Fibroblast of skin of right biceps (primary cell): ENCODE measurements at regions not wholly inside any gene's neighbourhood (a gene's known extent, or its start where the extent isn't known, plus 50 kb on each side); places are given as distances from the start of the nearest gene placed in this dataset.

Experiments used
- DNase-seq: peaks from one replicate; pipeline ENCODE4 v3.0.0-alpha.2; 2013

DNA sequence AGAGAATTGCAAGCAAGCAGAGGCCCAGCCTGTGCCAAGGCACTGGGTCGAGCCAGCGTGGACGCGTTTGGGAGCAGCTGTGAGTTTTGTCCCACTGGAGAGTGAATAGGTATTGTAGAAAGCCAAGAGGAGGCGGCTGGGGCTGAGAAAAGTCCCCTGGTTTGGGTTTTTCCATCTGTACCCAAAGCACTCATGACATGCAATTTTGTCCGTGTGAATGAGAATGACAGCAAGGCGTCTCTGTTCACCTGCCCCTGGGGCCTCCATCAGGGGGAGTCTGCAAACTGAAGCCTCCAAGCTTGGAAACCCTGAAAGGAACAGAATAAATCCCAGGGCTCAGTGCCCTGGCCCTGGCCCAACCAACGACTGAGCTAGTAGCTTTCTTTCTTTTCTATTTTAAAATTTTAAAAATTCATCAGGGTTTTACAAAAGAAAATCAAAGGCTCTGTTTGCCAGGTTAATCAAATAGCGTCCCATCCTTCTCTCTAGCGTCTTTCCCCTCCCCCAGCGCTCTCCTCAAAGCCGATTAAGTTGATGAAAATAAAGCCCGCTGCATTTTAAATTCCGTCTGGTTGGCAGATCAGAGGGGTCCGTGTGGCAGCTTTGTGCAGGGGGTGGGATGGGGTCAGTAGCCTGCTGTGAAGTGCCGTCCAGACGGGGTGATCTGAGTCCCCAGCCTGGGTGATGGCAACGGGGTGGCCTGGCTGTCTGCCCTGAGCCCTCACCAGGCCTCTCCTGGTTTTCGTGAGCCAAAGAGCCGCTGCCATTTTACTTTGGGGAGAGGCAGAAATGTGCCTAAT is 171.0 kb downstream of the KATNIP start:
- no peak for DNase-seq

DNA sequence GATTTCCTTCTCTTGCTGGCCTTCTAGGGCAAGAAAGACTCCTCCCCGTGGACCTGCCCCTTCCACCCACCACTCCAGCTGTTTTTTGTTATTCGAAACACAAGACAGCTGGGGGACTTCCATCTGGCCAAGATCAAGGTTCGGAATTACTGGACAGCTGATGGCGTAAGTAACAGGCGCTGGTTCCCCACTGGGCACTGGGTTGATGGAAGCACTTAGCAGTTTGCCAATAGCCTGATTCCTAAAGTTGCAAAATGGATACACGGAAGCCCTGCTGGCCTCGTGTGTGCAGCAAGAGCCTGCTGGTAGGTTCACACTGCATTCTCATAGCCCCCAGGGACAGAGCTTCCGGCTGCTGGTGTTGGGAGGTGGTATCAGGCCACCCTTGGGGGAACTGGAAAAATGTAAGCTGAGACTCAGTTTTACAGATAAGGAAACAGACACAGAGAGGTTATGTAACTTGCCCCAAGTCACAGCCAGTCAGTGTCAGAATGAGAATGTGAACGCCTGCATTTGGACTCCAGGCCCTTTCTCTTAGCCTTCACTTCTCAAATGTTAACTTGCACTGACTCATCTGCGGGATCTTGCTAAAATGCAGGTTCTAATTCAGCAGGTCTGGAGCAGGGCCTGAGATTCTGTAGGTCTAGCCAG is 171.7 kb downstream of the KATNIP start:
- DNase-seq, result peak; percentile 39

DNA sequence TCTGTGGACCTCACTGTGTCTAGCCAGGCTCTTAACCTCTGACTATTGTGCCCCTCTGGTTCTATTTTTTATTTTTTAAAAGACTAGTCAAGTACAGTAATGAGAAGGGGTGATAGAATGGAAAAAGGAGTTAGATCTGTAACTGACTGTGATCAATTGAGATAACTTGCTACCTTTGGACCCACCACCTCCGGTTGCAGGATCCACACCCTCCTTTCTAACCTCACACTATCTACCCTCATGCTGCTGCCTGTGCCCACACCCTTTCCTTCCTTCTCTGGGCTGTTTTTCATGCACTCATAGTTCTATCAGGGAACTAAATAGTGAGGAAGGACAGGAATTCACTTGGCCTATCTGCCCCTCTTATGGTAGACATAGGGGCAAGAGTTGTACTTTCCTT is 172.3 kb downstream of the KATNIP start:
- DNase-seq, result no peak

DNA sequence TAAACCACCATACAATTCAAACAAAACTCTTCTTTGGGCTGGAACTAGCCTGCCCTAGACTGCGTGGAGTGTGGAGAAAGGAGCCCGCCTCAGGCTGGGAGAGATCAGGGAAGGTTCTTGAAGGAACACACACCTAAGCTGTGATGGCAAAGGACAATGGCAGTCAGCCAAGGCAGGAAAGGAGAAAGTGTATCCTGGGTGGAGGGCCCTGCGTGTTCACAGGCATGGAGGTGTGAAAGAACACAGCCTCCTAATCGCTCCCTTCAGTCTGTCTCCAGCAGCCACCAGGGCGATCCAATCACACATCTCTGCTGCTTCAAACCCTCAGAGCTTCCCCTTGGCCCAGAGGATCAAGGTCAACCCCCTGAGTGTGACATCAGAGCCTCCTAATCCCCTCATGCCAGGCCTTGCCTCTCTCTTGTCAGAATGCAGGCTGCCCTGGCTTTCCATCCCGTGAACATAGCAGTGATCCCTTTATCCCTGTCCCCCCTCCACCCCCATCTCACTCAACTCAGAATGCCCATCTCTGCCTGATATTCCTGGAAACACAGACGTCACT is 173.0 kb downstream of the KATNIP start:
- no peak for DNase-seq

DNA sequence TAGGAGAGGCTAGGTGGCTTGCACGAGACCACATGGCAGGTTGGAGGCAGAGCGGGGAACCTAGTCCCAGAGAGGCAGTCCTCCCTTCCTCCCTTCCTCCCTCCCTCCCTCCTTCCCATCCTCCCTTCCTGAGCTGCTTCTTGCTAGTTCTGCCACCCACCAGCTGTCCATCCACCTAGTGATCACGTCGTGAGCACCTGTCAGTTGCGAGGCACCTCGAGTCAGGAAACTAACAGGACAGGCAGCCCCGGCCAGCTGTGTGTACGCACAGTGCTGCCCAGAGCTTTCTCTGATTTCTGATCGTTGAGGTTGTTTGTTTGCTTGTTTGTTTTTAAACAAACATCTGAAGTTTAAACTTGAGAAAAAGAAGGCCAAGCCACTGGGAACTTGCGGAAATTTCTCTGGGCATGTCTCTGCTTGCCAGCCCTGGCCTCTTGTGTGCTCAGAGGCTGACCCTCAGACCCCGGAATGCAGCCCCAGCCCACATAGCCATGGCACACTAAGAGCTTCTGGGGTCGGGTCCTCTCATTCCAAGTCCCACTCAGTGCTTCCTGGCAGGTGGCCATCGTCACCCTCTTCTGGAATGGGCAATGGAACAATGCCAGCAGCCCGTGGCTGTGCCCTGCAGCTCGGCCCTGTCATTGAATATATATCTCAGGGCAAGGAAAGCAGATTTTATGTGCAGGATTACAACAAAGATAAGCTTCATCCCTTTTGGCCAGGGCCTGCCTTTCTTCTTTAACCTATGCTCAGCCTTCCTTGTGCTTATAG is 174.0 kb downstream of the KATNIP start:
- DNase-seq, result no peak

DNA sequence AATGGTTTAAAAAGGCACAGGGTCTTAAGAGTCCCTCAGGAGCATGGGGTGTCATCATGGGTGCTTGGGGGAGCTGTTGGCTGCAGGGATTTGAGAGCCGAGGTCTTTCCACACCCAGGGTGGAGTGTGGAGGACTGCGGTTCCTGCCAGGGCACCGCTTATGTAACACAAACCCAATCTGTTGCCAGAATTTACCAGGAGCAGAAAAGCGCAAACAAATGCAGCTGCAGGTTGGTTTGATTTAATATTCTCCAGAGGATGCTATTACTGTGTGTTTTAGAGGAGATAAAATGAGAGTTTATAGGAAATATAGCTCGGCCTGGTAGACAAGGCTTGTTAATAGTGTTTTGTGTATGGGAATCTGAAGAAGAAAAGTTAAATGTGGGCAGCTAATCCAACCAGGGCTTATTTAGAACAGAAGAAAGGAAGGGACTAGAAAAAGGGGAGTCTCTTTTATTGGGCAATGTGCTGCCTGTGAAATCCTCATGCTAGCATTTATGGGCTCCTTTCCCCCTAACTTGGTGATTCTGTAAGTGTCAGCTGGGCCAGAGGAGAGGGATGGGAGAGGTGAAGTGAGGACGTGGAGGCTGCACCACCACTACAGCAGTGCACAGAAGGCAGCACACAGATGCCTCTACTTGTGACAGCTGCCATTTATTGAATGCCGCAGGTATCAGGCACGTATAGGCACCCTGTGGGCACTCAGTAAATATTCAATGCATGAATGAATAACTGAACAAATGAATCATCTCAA is 174.7 kb downstream of the KATNIP start:
- DNase-seq, result no peak

DNA sequence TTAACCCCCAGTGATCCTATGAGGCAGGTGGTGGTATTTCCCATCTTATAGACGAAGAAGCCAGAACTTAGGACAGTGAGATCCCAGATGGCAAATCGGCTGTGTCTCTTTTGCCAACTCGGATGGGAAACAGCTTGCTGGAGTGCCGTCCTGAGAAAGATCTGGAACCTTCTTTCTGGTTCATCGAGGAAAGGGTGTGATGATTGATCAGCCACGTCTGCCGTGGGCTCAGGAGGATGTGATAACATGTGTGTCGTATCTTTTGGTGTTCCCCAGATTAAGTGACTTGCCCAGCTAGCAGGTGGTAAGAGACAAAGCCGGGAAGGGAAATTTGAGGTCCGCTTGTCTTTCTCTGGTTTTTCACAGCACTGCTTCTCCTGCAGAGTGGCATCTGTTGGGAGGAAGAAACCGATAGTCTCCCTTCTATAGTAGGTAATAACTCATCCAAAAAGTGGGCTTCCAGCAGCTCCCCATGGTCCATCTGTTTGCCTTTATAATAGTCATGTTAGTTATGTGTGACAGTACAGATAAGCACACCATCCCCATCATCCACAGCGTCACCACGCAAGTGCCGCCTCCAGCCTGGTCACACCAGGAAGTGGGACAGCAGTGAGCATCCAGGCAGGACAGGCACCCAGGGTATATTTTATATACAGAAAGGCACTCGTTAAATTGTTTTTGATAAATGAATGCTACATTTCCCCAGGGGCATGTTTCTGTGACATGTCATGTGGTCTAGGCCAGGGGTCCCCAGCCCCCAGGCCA is 175.5 kb downstream of the KATNIP start:
- no peak for DNase-seq

DNA sequence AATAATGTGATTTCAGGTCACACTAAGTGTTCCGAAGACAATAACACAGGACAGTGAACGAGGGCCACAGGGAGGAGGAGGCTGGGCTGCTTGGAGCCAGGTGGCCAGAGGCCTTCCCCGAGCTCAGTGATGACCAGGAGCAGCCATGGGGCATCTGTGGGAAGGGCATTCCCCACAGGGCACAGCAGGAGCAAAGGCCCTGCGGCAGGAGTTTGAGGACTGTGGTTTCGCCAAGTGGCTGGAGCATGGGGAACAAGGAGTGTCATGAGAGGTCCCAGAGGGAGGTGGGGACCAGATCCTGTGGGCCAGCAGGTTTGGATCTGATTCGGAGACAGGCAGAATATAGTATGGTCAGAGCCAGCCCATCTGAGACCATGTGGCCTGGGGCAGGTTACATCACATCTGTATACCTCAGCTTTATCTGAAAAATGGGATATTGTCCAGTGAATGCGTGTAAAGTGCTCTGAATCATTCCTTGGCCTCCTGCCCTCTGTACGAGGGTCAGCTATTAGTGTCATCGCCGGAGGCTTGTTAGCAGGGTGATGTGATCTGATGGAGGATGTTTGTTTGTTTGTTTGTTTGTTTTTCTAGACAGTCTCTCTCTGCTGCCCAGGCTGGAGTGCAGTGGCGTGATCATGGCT is 176.8 kb downstream of the KATNIP start:
- DNase-seq, result peak; percentile 15

DNA sequence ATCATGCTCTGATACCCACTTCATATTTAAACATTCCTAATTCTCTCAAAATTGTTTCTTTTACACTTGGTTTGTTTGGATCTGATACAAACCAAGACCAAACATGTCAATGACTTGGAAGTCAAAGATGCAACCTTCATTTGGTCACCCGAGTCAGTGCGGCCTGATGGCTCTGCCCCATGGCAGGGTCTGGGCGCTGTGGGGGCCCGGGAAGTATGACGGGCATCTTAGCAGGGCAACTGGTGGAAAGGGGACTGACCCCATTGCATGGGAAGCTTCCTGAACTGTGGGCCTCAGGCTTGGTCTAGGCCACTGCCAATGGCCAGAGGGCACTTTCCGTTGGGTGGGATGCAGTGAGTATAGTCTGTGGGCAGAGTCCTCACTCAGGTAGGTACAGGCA is 178.0 kb downstream of the KATNIP start:
- DNase-seq, result no peak

DNA sequence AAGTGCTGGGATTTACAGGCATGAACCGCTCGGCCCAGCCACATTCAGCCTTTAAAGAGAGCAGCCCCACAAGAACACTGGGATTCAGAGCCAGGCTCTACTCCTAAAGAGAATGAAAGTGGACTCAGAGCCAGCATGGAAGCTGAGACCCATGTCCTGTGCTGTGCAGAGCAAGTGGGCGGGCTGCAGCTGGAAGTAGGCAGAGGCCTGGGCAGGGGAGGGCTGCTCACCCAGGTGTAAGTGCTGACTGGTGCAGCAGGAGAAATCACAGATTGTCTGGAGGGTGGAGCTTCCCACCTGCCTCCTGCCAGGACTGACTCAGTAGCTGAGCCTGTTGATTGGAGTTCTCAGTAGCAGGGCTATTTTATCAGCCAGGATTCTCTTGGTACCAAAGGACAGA is 178.7 kb downstream of the KATNIP start:
- DNase-seq, result no peak

DNA sequence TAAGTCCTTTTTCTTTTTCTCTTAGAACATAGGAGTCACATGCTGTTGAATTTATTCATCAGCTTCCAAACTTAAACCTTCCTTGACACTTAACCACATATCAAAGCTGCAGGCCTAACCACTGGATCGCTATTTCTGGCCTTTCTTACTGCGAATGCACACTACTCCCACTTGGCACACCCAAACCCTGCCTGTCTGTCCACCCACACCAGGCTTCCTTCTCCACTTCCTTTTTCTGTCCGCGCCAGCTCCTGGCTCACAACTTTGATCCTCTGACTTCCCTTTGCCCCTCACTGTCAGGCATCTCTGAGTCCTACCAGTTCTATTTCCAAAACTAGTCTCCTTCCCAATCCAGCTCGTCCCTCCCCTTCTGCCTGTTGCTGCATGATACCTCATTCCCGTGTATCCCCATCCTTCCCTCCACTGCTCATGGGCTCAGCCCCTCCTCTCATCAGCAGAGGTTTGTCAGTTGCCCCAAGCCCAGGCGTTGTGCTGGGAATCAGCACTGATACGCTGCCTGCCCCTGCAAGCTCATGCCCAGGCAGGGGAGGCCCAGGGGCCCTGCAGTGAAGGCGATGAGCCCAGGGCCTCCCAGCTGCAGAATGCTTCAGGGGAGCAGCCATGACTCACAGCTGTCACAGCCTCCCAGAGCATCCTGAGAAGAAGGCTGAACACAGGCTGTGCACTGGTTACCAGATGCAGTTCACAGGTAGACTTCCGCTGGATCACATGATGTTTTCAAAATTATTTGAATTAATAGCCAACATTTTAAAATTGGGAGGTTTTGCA is 179.8 kb downstream of the KATNIP start:
- no peak for DNase-seq

DNA sequence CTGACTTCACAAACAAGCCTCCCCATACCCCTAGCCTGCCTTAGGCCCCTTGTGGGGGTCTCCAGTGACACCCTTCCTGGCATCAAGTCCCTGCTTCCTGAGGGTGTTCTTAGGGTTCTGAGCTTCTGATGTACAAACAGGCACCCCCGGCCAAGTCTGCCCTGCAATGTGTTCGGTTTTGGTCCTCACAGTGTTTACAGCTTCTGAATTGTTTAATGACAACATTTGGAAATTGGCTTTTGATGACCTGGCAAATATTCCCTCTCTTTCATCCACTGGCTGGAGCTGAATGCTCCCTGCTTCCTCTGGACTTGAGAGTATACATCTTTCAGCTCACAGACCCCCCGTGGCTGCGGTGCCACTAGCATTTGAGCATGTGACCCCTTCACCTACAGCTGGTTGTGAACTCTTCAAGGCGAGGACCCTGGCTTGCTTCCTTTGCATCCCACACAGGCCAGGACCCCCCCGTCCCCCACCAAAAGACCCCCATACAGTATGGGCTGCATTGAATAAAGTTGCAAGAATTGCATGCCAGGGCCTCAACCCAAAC is 180.8 kb downstream of the KATNIP start:
- DNase-seq, result no peak

DNA sequence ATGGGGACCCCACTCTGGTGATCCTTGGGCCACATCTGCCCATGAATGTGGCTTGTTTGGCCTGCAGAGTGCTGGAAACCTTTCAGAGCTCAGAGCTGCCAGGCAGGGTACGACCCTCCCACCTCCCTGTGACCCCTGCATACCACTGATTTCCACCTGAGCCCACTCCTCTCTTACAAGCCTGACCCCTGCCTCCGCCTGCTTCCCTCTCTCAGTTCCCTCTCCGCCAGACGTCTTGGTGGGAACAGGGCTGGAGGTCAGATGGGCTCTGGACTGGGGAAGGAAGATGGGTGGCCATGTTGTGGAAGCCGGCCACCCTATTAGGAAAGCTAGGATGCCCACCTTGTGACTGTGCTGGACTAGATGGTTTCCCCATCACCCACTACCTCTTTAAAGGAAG is 185.1 kb downstream of the KATNIP start:
- DNase-seq, result no peak

DNA sequence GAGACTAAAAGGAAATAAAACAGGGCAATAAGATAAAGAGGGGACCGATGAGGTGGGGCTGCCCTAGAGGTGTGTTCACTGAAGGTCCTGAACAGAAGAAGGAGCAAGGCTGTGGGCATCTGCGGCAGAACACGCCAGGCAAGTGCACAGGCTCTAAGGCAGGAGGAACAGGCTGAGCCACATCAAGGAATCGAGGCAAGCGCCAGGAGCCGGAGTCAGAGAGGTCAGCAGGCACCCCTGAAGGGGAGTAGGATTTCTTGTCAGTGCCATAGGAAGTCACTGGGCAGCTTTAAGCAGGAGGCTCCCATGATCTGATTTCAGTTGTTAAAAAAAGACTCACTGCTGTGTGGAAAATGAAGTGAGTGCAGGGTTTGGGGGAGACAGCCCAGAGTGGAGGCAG is 186.5 kb downstream of the KATNIP start:
- no peak for DNase-seq

DNA sequence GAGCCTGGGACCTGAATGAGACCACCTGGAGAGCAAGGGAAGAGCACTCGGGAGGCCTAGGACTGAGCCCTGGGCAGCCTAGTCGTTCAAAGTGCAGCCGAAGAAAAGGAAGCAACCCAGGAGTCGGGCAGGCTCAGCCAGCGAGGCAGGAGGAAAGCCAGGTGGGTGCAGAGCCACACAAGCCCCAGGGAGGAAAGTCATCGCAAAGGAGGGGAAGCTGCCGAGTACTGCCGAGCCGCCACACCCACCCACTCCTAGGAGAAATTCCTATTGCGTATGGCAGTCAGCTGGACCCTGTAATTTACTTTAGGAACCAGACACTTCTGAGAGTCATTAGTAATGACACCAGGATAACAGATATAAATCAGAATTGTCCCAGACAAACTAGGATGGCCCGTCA is 187.6 kb downstream of the KATNIP start:
- no peak for DNase-seq
